Kidney (tissue), 13 donors: ENCODE measurements at regions not wholly inside any gene's neighbourhood (a gene's known extent, or its start where the extent isn't known, plus 50 kb on each side); places are given as distances from the start of the nearest gene placed in this dataset.

ENCODE experiments used
- DNase-seq, 5 donors: peaks; one replicate each; pipeline ENCODE4 v3.0.0-alpha.2; 2013 to 2020
- FAIRE-seq: peaks from 2 replicates; lab custom pipeline; 2012; peaks lifted over from hg19 to GRCh38; lab: Jason Lieb, UNC
- H3K27ac ChIP-seq, 2 donors: one replicate each; pipeline ENCODE4 v1.7.0; 2013; ENCODE audit warnings: low read depth in 2 of 2, low read length in 2 of 2, inconsistent platforms in 1 of 2
- H3K27me3 ChIP-seq: one replicate; pipeline ENCODE4 v1.7.1; 2013; ENCODE audit warnings: low read length, inconsistent platforms; ENCODE audit not compliant: control insufficient read depth, insufficient read depth
- H3K36me3 ChIP-seq, 3 donors: one replicate each; pipeline versions ENCODE4 v1.7.0 to v1.7.1; 2013; ENCODE audit warnings: low read length in 3 of 3, control low read depth in 1 of 3, inconsistent platforms in 1 of 3; ENCODE audit not compliant: insufficient read depth in 3 of 3, control insufficient read depth in 2 of 3
- H3K4me1 ChIP-seq, 3 donors: one replicate each; pipeline versions ENCODE4 v1.7.0 to v1.7.1; 2013; ENCODE audit warnings: low read length in 3 of 3, inconsistent platforms in 1 of 3, low read depth in 1 of 3; ENCODE audit not compliant: control insufficient read depth in 2 of 3, insufficient read depth in 2 of 3
- H3K4me3 ChIP-seq, 3 donors: one replicate each; pipeline versions ENCODE4 v1.7.0 to v1.8.1; 2013; ENCODE audit warnings: low read length in 3 of 3, control low read depth in 1 of 3, inconsistent platforms in 1 of 3
- H3K9ac ChIP-seq, 3 donors: one replicate each; pipeline versions ENCODE4 v1.7.0 to v1.7.1; 2013; ENCODE audit warnings: low read length in 3 of 3, control low read depth in 1 of 3, inconsistent platforms in 1 of 3
- H3K9me3 ChIP-seq, 3 donors: one replicate each; pipeline versions ENCODE4 v1.7.0 to v1.7.1; 2013; ENCODE audit warnings: low read length in 3 of 3, control low read depth in 1 of 3, inconsistent platforms in 1 of 3; ENCODE audit not compliant: control insufficient read depth in 2 of 3, insufficient read depth in 1 of 3
- intact Hi-C: fragments of 100-400 bp; cut with DNase I; formaldehyde crosslinking; loops from one replicate; pipeline ENCODE4 v1.11.1; 2022
- TF ChIP-seq, protein P1 (sequence below): IDR thresholded peaks from 3 replicates; pipeline ENCODE4 v1.5.1; 2012; ENCODE audit warnings: mild to moderate bottlenecking, moderate library complexity, borderline replicate concordance; ENCODE audit not compliant: insufficient read depth; ENCODE audit errors: extremely low read depth
- donor health status: control.
- donor health status: control.
- donor health status: control.
- donor health status: control.
- donor health status: control.
- donor health status: DM: yes; HTN: yes; CAD: no.
- donor health status: Normal renal cell carcinoma (clear cell type).

GRCh38 chr18:57220930-57221483 is 74.1 kb downstream of the BOD1L2 start:
- H3K9ac ChIP-seq, result no peak overlapping the region
- no peak overlapping the region for H3K4me3 ChIP-seq
- peak in 1 of 5 donors; percentile 1 for DNase-seq
- no peak for FAIRE-seq
- no peaks in the 10 kb centered on the region for H3K36me3 ChIP-seq
- intact Hi-C loops, result no loop called here
- H3K27ac ChIP-seq, result no peak overlapping the region
- H3K9me3 ChIP-seq, result no peaks in the 10 kb centered on the region
- TF ChIP-seq, protein P1, sequence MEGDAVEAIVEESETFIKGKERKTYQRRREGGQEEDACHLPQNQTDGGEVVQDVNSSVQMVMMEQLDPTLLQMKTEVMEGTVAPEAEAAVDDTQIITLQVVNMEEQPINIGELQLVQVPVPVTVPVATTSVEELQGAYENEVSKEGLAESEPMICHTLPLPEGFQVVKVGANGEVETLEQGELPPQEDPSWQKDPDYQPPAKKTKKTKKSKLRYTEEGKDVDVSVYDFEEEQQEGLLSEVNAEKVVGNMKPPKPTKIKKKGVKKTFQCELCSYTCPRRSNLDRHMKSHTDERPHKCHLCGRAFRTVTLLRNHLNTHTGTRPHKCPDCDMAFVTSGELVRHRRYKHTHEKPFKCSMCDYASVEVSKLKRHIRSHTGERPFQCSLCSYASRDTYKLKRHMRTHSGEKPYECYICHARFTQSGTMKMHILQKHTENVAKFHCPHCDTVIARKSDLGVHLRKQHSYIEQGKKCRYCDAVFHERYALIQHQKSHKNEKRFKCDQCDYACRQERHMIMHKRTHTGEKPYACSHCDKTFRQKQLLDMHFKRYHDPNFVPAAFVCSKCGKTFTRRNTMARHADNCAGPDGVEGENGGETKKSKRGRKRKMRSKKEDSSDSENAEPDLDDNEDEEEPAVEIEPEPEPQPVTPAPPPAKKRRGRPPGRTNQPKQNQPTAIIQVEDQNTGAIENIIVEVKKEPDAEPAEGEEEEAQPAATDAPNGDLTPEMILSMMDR, result no peak
- H3K27me3 ChIP-seq, result no peaks in the 10 kb centered on the region
- no peaks in the 10 kb centered on the region for H3K4me1 ChIP-seq

DNA sequence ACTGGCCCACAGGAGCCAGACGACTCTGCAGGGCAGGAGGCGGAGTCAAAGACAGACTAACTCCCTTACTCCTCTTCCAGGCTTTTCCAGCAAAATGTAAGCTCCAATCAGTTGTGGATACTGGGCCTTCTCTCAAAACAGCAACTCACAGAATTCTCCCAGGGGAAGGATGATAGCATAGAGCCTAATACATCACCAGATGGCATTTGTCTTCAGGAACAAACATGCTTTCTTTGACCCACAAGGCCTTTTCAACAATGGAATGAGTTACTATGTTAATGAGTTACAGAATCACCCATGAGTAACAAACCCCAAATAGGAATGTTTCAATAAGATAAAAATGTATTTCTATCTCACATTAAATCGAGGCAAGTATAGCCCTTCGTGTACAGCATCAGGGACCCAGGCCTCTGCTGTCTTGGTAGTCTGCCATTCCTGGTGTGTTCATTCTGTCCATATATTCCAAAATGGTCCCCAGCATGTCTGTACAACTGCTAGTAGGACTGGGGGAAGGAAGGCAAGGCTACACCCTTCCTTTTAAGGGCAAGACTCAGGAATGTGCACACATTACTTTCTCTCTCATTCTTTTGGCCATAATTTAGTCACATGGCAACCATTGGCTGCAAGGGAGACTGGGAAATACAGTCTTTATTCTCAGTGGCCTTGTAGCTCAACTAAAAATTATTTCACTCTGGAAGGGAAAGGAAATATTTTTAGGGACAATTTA is 76.4 kb downstream of the BOD1L2 start:
- Histone ChIP-seq H3K27ac (no peak overlapping the region), H3K4me1 (no peaks in the 10 kb centered on the region), H3K4me3 (no peak overlapping the region), H3K9me3 (no peaks in the 10 kb centered on the region), H3K36me3 (no peaks in the 10 kb centered on the region), H3K27me3 (no peaks in the 10 kb centered on the region), H3K9ac (no peak overlapping the region)
- DNase-seq, result peak in 2 of 5 donors; percentile 30 to 69
- intact Hi-C loops, result no loop called here
- TF ChIP-seq, protein P1, result no peak
- FAIRE-seq, result no peak

DNA sequence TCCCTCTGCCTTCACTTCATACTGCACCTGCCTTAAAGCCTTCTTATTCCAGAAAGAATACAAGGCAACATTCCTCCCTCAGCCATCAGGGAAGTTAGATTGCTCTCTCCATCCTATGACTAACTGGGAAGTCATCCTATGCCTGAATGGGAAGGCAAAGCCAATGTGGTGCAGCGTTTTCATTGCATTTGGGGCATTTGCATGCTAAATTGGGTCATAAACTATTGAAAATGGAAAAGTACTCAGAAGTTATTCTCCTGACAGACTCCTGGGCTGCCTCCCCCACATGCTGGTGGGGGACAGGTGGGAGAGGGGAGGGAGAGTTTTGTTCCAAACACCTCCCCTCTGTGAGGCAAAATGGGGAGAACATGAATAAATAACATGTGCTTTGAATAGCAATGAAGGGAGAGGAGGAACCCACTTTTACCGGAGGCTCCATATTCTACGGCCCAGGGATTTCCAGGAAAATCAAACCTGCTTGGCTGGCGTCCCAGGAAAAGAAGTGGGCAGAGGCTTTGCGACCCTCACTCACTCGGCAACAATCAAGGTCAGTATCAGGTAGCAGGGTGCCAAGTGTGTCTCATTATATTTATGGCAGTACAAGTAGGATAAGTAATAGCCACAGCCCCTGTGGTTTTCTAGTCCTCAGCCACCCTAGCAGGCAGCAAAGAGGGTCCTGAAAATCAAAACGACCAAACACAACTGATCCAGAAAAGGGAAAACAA is 84.1 kb downstream of the BOD1L2 start:
- Histone ChIP-seq H3K9me3 (no peaks in the 10 kb centered on the region), H3K27me3 (no peaks in the 10 kb centered on the region), H3K4me3 (no peak overlapping the region), H3K4me1 (no peaks in the 10 kb centered on the region), H3K9ac (no peak overlapping the region), H3K27ac (no peak overlapping the region), H3K36me3 (no peaks in the 10 kb centered on the region)
- TF ChIP-seq, protein P1, result no peak
- intact Hi-C loops, result no loop called here
- DNase-seq (peak in 1 of 5 donors; percentile 6), FAIRE-seq (no peak)
